ENCODE measurements at regions not wholly inside any gene's neighbourhood (a gene's known extent, or its start where the extent isn't known, plus 50 kb on each side); places are given as distances from the start of the nearest gene placed in this dataset.

DNA sequence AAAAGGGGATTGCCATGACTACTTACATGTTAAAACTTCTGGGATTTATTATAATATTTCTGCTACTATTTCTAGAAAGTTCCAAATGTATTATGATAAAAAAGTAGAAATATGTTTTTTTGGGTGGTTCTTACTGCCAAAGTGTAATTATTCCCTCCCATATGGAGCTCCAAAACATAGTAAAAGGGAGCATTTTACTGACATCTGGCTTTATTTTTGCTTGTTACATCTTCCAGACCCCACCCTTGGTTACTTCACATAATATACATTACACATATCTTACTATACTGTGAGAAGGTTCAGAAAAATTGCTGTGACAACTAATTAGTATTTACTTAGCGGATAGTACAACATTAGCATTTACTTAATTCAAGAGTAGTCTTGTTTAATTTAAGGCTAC lies 205.1 kb upstream of the TLL1 start:
- no peak overlapping the region for H3K4me2 ChIP-seq (ENCODE audit: low read length)
- H3K4me3 ChIP-seq (replicated peaks in 1 of 2; ENCODE audit: low read depth in 1 of 2, low read length in 2 of 2), result no peak overlapping the region
- H3K9me3 ChIP-seq (ENCODE audit: control insufficient read depth in 1 of 2, insufficient read depth in 1 of 2, low read depth in 1 of 2, low read length in 2 of 2), result no peaks in the 10 kb centered on the region
- ChIA-PET CTCF (no interaction called here), RAD21 (ENCODE audit: low non-redundant PET in 1 of 2, low total read pairs in 2 of 2, uncharacterized antibody in 2 of 2, unreplicated experiment in 2 of 2) (no interaction called here), POLR2A (no interaction called here)
- H3K9me2 ChIP-seq (ENCODE audit: insufficient read depth), result no peaks in the 10 kb centered on the region
- ATAC-seq, result no peak
- H4K20me1 ChIP-seq (ENCODE audit: insufficient read depth), result no peaks in the 10 kb centered on the region
- no peaks in the 10 kb centered on the region for H3K4me1 ChIP-seq (ENCODE audit: control insufficient read depth in 1 of 2, insufficient read depth in 2 of 2, low read length in 2 of 2)
- TF ChIP-seq SP1 (IDR thresholded peaks at IDR 0.05; ENCODE audit: low read depth) (no peak), CBX3 (IDR thresholded peaks at IDR 0.05; ENCODE audit: low read depth) (no peak), JUND (IDR thresholded peaks at IDR 0.05) (no peak), ZFX (IDR thresholded peaks at IDR 0.05) (no peak)
- TF ChIP-seq, protein P1, sequence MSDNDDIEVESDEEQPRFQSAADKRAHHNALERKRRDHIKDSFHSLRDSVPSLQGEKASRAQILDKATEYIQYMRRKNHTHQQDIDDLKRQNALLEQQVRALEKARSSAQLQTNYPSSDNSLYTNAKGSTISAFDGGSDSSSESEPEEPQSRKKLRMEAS (IDR thresholded peaks at IDR 0.05), result no peak
- H3K27ac ChIP-seq (ENCODE audit: low read depth, low read length), result no peak overlapping the region
- DNase-seq (ENCODE audit: low read depth, low spot score), result no peak
- intact Hi-C loops (cut with micrococcal nuclease), result no loop called here
- no peaks in the 10 kb centered on the region for H3K36me3 ChIP-seq (ENCODE audit: control insufficient read depth in 1 of 2, insufficient read depth in 2 of 2, low read length in 2 of 2)
- no peaks in the 10 kb centered on the region for H3K27me3 ChIP-seq (ENCODE audit: insufficient read depth, low read length)
- no TSS peak for BruUV-seq (replicated peaks)
- no peak overlapping the region for H3K9ac ChIP-seq (ENCODE audit: low read length)
- H3K79me2 ChIP-seq (ENCODE audit: insufficient read depth, low read length), result no peaks in the 10 kb centered on the region
- H2AFZ ChIP-seq (ENCODE audit: low read depth, low read length, poor library complexity, severe bottlenecking), result no peak overlapping the region

DNA sequence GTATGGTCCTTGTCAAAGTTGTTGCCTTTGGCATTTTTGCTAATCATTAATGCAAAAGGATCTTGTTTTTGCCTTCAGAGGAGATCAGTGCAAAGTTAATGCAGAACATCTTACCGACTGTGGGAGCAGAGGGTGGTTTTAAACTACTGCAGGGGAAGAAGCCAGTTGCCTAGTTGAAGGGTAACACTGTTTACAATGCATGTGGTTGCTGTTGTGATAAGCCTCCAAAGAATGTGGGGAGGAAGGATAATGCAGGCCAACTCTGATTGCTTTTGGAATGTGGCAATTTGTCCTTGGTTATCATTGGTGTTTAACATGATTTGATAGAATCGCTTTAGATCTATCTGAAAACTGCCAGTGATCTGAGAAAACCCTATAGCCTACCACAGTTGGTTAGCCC lies 204.3 kb upstream of the TLL1 start:
- no peak for TF ChIP-seq EGR1 (IDR thresholded peaks at IDR 0.05; ENCODE audit: low read depth)
- no peak for TF ChIP-seq ZNF274 (IDR thresholded peaks at IDR 0.05; ENCODE audit: low read depth, low read length)
- Histone ChIP-seq H4K20me1 (ENCODE audit: insufficient read depth) (no peaks in the 10 kb centered on the region), H3K4me3 (replicated peaks in 1 of 2; ENCODE audit: low read depth in 1 of 2, low read length in 2 of 2) (no peak overlapping the region), H3K4me1 (ENCODE audit: control insufficient read depth in 1 of 2, insufficient read depth in 2 of 2, low read length in 2 of 2) (no peaks in the 10 kb centered on the region), H3K27me3 (ENCODE audit: insufficient read depth, low read length) (no peaks in the 10 kb centered on the region), H2AFZ (ENCODE audit: low read depth, low read length, poor library complexity, severe bottlenecking) (no peak overlapping the region), H3K9me3 (ENCODE audit: control insufficient read depth in 1 of 2, insufficient read depth in 1 of 2, low read depth in 1 of 2, low read length in 2 of 2) (no peaks in the 10 kb centered on the region), H3K9me2 (ENCODE audit: insufficient read depth) (no peaks in the 10 kb centered on the region), H3K79me2 (ENCODE audit: insufficient read depth, low read length) (no peaks in the 10 kb centered on the region), H3K4me2 (ENCODE audit: low read length) (no peak overlapping the region), H3K9ac (ENCODE audit: low read length) (no peak overlapping the region), H3K27ac (ENCODE audit: low read depth, low read length) (no peak overlapping the region), H3K36me3 (ENCODE audit: control insufficient read depth in 1 of 2, insufficient read depth in 2 of 2, low read length in 2 of 2) (no peaks in the 10 kb centered on the region)
- POLR2A ChIA-PET, result no interaction called here
- intact Hi-C loops (cut with micrococcal nuclease), result no loop called here
- CTCF ChIA-PET, result no interaction called here
- RAD21 ChIA-PET (ENCODE audit: low non-redundant PET in 1 of 2, low total read pairs in 2 of 2, uncharacterized antibody in 2 of 2, unreplicated experiment in 2 of 2), result no interaction called here
- DNase-seq (ENCODE audit: low read depth, low spot score) (no peak), ATAC-seq (no peak)
- BruUV-seq (replicated peaks), result no TSS peak
